Gastroesophageal sphincter (tissue), 3 donors: ENCODE measurements at regions not wholly inside any gene's neighbourhood (a gene's known extent, or its start where the extent isn't known, plus 50 kb on each side); places are given as distances from the start of the nearest gene placed in this dataset.

ENCODE experiments used
- EP300 ChIP-seq: sonication (generic); formaldehyde crosslinking; IDR thresholded peaks from one replicate; pipeline ENCODE4 v1.6.1; 2017; ENCODE audit warnings: antibody characterized with exemption, mild to moderate bottlenecking
- POLR2A ChIP-seq, 2 donors: fragments of 450-650 bp; IDR thresholded peaks; one replicate each; pipeline ENCODE4 v1.6.1; 2017; ENCODE audit warnings: antibody characterized with exemption in 2 of 2, mild to moderate bottlenecking in 2 of 2, moderate library complexity in 1 of 2
- POLR2AphosphoS5 ChIP-seq: sonication (generic); formaldehyde crosslinking; IDR thresholded peaks from one replicate; pipeline ENCODE4 v1.6.1; 2017; ENCODE audit warnings: antibody characterized with exemption
- TF ChIP-seq, protein P1 (sequence below), 4 experiments: fragments of 200-600 bp in 2 of 4; fragments of 450-650 bp in 2 of 4; sonication (generic) in 1 of 4; IDR thresholded peaks; one replicate each; pipeline ENCODE4 v1.5.1; 2017 to 2019; ENCODE audit warnings: antibody characterized with exemption in 4 of 4, mild to moderate bottlenecking in 2 of 4, moderate library complexity in 2 of 4

DNA sequence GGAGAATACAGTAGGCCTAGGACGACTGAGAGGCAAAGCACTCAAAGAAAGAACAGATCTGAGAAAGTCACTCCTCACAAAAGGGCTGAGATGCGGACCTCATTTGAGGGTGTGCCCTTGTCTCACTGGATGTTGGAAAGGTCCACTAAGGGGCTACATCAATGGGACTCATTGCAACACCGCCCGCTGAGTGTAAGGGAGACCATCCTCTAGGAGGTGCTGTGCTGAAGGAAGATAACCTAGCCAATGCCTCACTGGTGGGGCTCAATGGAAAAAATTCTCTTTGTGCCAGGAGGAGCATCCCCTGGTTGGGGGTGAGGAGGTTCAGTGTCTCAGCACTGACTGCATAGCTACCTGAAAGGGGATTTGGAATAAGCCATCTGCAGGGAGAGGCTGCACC is 758.7 kb upstream of the CELF2 start:
- TF ChIP-seq, protein P1, sequence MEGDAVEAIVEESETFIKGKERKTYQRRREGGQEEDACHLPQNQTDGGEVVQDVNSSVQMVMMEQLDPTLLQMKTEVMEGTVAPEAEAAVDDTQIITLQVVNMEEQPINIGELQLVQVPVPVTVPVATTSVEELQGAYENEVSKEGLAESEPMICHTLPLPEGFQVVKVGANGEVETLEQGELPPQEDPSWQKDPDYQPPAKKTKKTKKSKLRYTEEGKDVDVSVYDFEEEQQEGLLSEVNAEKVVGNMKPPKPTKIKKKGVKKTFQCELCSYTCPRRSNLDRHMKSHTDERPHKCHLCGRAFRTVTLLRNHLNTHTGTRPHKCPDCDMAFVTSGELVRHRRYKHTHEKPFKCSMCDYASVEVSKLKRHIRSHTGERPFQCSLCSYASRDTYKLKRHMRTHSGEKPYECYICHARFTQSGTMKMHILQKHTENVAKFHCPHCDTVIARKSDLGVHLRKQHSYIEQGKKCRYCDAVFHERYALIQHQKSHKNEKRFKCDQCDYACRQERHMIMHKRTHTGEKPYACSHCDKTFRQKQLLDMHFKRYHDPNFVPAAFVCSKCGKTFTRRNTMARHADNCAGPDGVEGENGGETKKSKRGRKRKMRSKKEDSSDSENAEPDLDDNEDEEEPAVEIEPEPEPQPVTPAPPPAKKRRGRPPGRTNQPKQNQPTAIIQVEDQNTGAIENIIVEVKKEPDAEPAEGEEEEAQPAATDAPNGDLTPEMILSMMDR (IDR thresholded peaks at IDR 0.05), result no peak
- TF ChIP-seq POLR2A (IDR thresholded peaks at IDR 0.05) (no peak), EP300 (no peak), POLR2AphosphoS5 (no peak)
